Right renal pelvis (tissue), 4 donors: ENCODE measurements at regions not wholly inside any gene's neighbourhood (a gene's known extent, or its start where the extent isn't known, plus 50 kb on each side); places are given as distances from the start of the nearest gene placed in this dataset.
"Not testable (repeated sequence)": the region's sequence is repeated elsewhere in the genome, so short reads cannot be mapped to it uniquely, and the experiment has no call there.

Experiments
- DNase-seq, 4 donors: peaks; one replicate each; pipeline ENCODE4 v3.0.0-alpha.2; 2013; ENCODE audit warnings: low read depth in 4 of 4, low spot score in 3 of 4, missing footprints in 1 of 4

- no peak for DNase-seq
Measured at GRCh38 chr2:139469985-139470384, 689.8 kb upstream of the NXPH2 start.

DNA sequence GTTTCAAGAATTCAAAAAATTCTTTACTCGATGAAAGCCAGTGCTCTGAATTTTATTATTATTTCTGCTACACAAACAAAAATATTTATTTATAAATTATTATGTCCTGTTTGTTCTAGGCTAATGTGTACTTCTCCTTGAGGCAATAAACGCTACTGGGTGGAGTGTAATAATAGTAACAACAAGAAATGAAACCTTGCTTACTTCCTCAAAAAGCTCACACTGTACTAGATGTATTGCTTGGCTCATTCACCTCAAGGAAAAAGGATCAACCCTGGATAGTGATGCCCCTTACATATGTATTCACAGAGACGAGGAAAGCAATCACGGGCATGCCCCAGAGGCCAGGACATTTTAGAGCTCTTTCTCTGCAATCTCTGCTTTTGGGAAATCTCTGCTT is 685.6 kb upstream of the NXPH2 start:
- DNase-seq, result no peak

DNA sequence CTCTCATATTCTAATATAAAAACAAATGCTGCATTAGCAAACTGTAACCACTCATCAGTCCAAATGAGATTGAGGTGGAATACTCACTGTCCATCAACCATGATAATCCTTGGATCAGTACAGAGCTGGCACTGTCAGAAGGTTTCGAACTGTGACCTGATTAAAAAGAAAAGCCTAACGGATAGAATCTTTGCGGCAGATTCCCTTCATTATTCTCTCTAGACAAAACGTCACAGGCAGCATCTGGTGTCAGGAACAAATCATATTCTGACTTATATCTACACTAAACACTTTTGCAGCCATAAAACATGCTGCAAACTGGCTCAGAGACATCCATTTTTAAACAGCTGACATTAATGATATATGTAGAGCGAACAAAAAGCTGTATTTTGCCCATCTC is 677.7 kb upstream of the NXPH2 start:
- no peak for DNase-seq

DNA sequence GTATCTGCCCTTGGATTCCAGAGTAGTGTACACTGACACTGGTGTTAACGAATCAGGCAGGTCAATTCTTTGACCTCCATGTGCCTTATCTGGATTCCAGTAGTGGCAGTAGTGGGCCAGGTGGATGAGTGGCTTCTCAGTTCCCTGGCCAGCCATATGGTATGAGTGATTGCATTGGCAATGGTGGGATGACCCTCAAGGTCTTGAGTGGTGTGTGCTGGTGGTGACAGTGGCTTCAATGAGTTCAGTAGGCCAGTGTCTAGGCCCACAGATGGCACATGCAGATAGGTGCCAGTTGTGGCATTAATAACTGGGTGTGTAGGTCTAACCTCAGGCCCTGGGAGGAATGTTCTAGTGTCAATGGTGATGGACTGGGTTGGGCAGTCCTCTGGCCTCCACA is 674.1 kb upstream of the NXPH2 start:
- DNase-seq, result no peak

DNA sequence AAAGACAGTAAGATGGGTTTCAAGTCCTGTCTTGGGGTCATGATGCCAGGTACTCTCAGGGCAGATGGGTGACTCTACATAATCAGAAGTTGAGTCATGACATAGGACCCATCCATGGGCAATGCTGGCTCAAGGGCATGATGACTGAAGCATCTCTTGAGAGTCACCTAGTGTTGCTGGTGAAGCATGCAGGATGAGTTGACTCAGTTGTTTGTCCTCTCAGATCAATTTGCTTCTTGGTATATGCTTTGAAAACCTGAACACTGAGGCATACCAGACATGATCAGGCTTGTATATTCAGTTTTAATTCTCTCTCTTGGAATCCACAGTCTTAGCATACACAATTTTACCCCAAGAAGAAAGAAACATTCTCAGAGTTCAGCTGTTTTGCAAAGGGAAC is 658.9 kb upstream of the NXPH2 start:
- DNase-seq, result no peak

GRCh38 chr2:139438478-139438877 is 658.3 kb upstream of the NXPH2 start:
- DNase-seq, result no peak

GRCh38 chr2:139427164-139427563 is 647.0 kb upstream of the NXPH2 start:
- DNase-seq, result no peak

DNA sequence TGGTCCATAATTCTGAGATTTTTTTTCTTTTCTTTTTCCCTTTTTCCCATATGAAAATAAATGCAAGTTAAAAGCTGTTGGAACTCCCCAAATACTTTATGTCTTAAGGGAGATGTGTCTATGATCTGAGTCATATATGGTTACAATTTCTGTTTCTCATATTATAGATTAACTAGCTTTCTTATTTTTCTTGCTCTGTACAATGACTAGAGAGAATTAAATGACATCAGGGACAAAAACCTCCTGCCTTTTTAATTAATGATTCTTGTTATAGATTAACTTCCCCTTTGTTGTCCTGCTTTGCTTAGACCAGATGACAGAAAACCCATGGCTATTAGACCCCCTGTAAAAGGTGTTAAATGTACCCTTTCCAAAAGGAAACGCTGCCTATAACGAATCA is 643.9 kb upstream of the NXPH2 start:
- DNase-seq, result no peak

- DNase-seq, result no peak
Measured at GRCh38 chr2:139411236-139411635, 631.0 kb upstream of the NXPH2 start.

DNA sequence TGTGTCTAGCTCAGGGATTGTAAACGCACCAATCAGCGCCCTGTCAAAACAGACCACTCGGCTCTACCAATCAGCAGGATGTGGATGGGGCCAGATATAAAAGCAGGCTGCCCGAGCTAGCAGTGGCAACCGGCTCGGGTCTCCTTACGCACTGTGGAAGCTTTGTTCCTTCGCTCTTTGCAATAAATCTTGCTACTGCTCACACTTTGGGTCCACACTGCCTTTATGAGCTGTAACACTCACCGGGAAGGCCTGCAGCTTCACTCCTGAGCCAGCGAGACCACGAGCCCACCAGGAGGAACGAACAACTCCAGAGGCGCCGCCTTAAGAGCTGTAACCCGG is 630.6 kb upstream of the NXPH2 start:
- DNase-seq, result not testable (repeated sequence)

DNA sequence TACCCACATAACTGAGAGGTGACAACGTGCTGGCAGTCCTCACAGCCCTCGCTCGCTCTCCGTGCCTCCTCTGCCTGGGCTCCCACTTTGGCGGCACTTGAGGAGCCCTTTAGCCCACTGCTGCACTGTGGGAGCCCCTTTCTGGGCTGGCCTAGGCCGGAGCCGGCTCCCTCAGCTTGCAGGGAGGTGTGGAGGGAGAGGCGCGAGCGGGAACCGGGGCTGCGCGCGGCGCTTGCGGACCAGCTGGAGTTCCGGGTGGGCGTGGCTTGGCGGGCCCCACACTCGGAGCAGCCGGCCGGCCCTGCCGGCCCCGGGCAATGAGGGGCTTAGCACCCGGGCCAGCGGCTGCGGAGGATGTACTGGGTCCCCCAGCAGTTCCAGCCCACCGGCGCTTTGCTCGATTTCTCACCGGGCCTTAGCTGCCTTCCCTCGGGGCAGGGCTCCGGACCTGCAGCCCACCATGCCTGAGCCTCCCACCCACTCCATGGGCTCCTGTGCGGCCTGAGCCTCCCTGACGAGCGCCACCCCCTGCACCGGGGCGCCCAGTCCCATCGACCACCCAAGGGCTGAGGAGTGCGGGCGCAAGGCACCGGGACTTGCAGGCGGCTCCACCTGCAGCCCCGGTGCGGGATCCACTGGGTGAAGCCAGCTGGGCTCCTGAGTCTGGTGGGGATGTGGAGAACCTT is 630.1 kb upstream of the NXPH2 start:
- DNase-seq, result not testable (repeated sequence)

- no peak for DNase-seq
Measured at GRCh38 chr2:139409212-139409611, 629.0 kb upstream of the NXPH2 start.

DNA sequence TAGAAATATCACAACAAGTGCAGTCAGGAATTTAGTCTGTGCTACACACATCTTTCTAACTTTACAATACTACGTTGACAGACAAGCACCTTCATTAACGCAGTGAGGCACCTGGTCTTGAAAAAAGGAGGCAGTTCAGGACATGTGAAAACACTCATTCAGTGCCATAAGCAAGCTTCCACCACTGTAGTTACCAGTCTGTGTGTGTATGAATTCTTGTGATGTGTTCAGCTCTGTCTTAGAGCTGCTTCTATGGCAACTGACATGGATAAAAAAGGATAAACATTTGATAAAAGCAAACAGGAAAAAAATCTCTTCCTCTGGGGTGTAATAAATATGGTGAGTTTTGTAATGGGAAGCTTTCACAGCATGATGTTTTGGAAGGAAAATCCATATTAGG is 623.8 kb upstream of the NXPH2 start:
- DNase-seq, result no peak

DNA sequence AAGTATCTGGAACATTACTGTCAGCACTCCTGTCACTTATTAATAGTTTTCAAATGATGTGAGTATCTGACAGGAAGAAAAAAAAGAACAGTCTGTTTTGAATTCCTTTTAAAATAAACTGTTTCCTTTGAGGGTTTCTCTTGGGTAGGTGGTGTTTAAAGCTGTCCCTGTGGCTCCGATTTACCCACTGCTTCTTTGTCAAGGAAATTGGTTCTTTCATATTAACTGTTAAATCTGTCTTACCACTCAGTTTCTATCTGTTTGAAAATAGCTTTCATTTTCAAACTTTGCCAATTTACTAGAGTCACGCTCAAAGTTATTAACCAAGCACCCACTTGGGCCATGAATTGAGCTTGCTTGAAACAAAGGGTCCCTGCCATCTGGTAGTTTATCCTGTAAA is 614.6 kb upstream of the NXPH2 start:
- DNase-seq, result no peak

- no peak for DNase-seq
Measured at GRCh38 chr2:139389391-139389790, 609.2 kb upstream of the NXPH2 start.

- DNase-seq, result no peak
Measured at GRCh38 chr2:139386401-139386800, 606.2 kb upstream of the NXPH2 start.

DNA sequence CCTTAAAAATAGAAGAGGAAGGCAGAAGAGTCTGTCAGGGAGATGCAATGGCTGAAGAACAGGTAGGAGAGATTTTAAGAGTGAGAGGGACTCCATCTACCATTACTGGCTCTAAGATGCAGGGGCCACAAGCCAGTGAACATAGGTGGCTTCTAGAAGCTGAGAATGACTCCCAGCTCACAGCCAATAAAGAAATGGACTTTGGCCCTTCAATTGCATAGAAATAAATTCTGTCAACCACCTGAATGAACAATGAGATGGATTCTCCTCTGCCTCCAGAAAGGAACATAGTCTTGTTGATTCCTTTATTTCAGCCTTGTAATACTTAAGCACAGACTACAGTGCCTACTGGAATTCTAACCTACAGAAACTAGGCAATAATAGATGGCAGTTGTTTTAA is 603.3 kb upstream of the NXPH2 start:
- DNase-seq, result no peak

GRCh38 chr2:139380051-139380450 is 599.9 kb upstream of the NXPH2 start:
- no peak for DNase-seq

- no peak for DNase-seq
Measured at GRCh38 chr2:139378373-139378772, 598.2 kb upstream of the NXPH2 start.

DNA sequence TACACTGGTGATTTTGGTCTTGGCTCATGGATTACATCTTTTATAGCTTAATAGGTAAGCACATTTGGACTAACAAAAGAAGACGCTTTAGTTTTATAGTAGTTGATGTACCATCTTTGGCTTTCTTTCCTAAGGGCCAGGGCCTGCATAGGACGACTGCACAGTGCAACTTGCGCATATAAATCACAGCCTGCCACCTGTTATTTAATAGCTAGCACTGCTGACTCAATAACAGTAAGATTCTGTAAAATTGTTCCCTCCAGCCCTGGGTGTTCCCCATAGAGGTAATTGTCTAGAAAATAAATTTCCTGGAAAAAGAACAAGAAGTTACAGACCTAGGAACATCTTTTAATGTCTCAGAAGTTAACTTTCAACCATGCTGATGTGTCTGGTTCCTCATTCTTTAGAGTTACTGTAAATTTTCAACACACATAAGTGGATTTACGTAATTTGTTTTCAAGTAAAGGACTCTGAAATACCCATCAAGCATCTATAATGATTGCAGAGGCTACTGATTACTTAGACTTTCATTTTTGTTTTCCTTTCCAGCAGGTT is 594.2 kb upstream of the NXPH2 start:
- no peak for DNase-seq

DNA sequence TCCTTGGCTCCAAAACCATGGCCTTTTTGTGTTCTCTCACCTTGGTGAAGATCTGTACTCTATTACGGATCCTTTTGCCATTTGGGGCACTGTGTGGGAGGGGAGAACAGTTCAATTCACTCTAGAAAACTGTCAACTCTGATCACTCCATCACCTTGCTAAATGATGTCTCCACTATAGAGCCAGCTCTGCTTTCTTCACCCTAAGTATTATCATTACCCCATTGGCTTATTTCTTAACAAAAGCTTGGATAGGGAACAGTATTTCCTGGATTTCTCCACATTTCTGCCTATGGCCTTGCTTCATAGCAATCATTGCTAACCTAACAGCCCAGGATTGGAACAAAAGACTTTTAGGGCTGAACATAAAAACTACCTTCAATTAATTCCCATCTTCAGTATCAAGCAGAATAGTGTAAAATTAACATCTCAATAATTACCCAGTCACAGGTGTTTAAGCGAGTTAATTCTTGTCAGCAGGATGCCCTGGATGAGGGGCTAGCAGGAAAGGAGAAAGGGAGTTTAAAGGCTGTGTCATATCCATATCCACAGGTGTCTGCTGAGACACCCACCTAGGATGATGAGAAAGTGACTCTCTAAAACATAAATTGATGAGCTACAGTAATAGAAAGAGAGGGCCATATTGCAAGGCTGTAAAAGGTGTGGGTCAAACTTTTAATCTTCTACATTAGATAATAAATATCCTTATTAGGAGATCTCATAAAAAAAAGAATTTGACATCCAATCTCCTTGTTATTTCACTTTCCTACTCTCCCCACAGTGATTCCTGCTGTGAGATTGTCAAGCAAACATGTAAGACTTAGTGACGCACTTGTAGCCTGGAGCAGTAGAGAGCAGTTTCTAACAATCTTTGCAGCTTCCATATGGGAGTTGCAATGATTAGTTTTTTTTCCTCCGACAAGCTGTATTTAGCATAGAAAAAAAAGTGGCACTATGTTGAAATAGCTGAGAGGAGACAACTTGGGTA is 589.5 kb upstream of the NXPH2 start:
- no peak for DNase-seq

DNA sequence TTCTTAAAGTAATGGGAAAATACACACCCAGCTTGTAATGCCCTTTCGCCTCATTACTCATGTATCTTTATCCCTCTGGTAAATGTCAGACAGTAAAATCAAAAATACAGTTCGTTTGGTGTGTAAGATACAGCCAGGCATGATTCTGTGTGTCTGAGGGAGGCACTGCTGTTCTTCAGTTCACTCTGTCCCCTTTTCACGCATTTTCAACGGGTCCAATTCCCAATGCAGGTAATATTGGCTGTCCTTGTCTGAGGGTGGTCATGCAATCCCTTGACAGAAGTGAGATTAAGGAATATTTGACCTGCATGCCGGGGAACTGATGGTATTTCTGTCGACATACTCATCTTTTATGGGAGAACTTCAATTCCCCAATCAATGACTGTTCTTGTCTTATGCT is 587.2 kb upstream of the NXPH2 start:
- DNase-seq, result no peak
